ENCODE measurements at regions not wholly inside any gene's neighbourhood (a gene's known extent, or its start where the extent isn't known, plus 50 kb on each side); places are given as distances from the start of the nearest gene placed in this dataset.

- no peak for DNase-seq
- Histone ChIP-seq H3K27ac (no peak overlapping the region), H3K36me3 (no peaks in the 10 kb centered on the region), H3K27me3 (no peaks in the 10 kb centered on the region), H3K9me3 (no peaks in the 10 kb centered on the region), H3K4me1 (ENCODE audit: insufficient read depth) (no peaks in the 10 kb centered on the region), H3K4me3 (no peak overlapping the region)
- WGBS, 3 donors = 78 to 90% (median 80%) methylated on average over 1 of the region's 1 CpG
- TF ChIP-seq POLR2A (IDR thresholded peaks at IDR 0.05) = no peak
- intact Hi-C loops (cut with DNase I) = no loop called here
Measured at GRCh38 chr5:27406020-27406419, 367.6 kb upstream of the CDH9 start.

DNA sequence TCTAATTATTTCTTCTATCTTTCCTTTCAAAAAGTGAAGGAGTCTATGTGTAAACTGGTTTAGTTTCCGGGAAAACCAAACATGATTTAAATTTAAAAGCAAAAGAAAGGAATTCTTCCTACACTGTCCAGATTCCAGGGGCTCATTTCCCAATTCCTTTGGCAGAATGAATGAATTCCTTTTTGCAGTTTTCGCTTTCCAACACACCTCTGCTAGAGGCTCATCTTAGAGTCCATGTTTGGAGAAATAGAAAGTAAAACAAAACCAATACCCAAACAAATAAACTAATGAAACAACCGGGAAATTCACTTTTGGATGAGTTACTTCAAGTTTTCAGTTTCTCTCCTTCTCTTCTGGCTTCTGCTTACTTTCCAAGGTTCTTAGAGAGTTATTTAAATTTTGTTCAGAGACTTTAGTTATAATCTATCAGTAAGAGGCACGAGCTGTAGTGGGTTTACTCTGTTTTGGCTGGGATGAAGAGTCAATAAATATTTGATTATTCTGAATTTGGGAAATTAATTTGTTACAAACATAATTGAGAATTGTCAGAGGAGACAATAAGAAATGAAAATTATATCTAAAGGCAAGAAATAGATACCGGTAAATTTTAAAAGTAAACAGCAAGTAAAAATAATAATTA is 365.0 kb upstream of the CDH9 start:
- no peak for DNase-seq
- 17 to 38% (median 22%) methylated on average over 5 of the region's 5 CpGs for WGBS, 3 donors
- Histone ChIP-seq H3K4me1 (ENCODE audit: insufficient read depth) (no peaks in the 10 kb centered on the region), H3K27ac (no peak overlapping the region), H3K4me3 (no peak overlapping the region), H3K9me3 (no peaks in the 10 kb centered on the region), H3K36me3 (no peaks in the 10 kb centered on the region), H3K27me3 (no peaks in the 10 kb centered on the region)
- intact Hi-C loops (cut with DNase I) = no loop called here
- no peak for TF ChIP-seq CTCF (IDR thresholded peaks at IDR 0.05)
- no peak for TF ChIP-seq EP300 (IDR thresholded peaks at IDR 0.05)
- no peak for TF ChIP-seq POLR2A (IDR thresholded peaks at IDR 0.05)

- H3K27ac ChIP-seq = no peak overlapping the region
- H3K4me1 ChIP-seq (ENCODE audit: insufficient read depth) = no peaks in the 10 kb centered on the region
- WGBS, 3 donors = 82 to 84% (median 84%) methylated on average over 3 of the region's 3 CpGs
- no peak for DNase-seq
- intact Hi-C loops (cut with DNase I) = no loop called here
- no peaks in the 10 kb centered on the region for H3K27me3 ChIP-seq
- H3K9me3 ChIP-seq = no peaks in the 10 kb centered on the region
- no peak overlapping the region for H3K4me3 ChIP-seq
- no peaks in the 10 kb centered on the region for H3K36me3 ChIP-seq
- TF ChIP-seq EP300 (IDR thresholded peaks at IDR 0.05) (no peak), POLR2A (IDR thresholded peaks at IDR 0.05) (no peak), CTCF (IDR thresholded peaks at IDR 0.05) (no peak)
Measured at GRCh38 chr5:27402828-27403227, 364.4 kb upstream of the CDH9 start.

DNA sequence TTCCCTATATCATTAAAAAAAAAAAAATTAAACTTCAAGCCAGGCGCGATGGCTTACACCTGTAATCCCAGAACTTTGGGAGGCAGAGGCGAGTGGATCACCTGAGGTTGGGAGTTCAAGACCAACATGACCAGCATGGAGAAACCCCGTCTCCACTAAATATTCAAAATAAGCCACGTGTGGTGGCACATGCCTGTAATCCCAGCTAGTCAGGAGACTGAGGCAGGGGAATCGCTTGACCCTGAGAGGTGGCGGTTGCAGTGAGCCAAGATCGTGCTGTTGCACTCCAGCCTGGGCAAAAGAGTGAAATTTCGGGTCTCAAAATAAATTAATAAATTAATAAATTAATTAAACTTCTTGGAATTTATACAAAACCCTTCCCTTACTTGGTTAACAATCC is 358.6 kb upstream of the CDH9 start:
- TF ChIP-seq CTCF (IDR thresholded peaks at IDR 0.05) (no peak), POLR2A (IDR thresholded peaks at IDR 0.05) (no peak), EP300 (IDR thresholded peaks at IDR 0.05) (no peak)
- 89 to 92% (median 90%) methylated on average over 9 of the region's 9 CpGs for WGBS, 3 donors
- Histone ChIP-seq H3K9me3 (no peaks in the 10 kb centered on the region), H3K36me3 (no peaks in the 10 kb centered on the region), H3K27me3 (no peaks in the 10 kb centered on the region), H3K27ac (no peak overlapping the region), H3K4me1 (ENCODE audit: insufficient read depth) (no peaks in the 10 kb centered on the region), H3K4me3 (no peak overlapping the region)
- intact Hi-C loops (cut with DNase I) = no loop called here
- DNase-seq = no peak

DNA sequence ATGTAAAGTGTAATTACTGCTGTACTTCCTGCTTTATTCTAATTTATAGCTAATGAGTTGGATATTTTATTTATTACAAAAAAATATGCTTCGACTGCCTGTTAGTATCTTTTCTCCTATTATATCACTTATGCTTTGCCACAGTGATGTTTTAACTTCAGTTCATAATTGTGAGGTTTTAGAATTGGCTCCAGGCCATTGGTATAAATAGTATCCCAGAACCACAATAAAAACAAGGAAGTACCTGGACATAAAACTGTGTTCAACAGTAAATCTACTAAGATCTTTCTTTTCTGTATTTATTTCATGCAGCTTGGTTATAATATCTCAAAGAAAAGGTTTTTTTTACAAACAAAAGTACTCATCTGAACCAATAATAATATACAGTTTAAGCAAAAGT is 354.3 kb upstream of the CDH9 start:
- intact Hi-C loops (cut with DNase I) = no loop called here
- no peak for DNase-seq
- H3K4me1 ChIP-seq (ENCODE audit: insufficient read depth) = no peaks in the 10 kb centered on the region
- H3K27ac ChIP-seq = no peak overlapping the region
- no peak overlapping the region for H3K4me3 ChIP-seq
- no peaks in the 10 kb centered on the region for H3K36me3 ChIP-seq
- 2 to 25% (median 12%) methylated on average over 1 of the region's 1 CpG for WGBS, 3 donors
- no peaks in the 10 kb centered on the region for H3K27me3 ChIP-seq
- H3K9me3 ChIP-seq = no peaks in the 10 kb centered on the region
- no peak for TF ChIP-seq EP300 (IDR thresholded peaks at IDR 0.05)
- TF ChIP-seq CTCF (IDR thresholded peaks at IDR 0.05) = no peak
- TF ChIP-seq POLR2A (IDR thresholded peaks at IDR 0.05) = no peak

Data from ovary (tissue), 7 donors.